Esophagus squamous epithelium (tissue), 4 donors: ENCODE measurements at regions not wholly inside any gene's neighbourhood (a gene's known extent, or its start where the extent isn't known, plus 50 kb on each side); places are given as distances from the start of the nearest gene placed in this dataset.

Source experiments
- CTCF ChIP-seq, 6 experiments: fragments of 450-650 bp in 4 of 6; fragments of 200-600 bp in 2 of 6; sonication (generic) in 2 of 6; IDR thresholded peaks; one replicate each; pipeline ENCODE4 v1.5.1; 2016 to 2019; ENCODE audit warnings: antibody characterized with exemption in 6 of 6, mild to moderate bottlenecking in 4 of 6, moderate library complexity in 4 of 6
- POLR2A ChIP-seq, 4 donors: fragments of 450-650 bp; IDR thresholded peaks; one replicate each; pipeline ENCODE4 v1.6.1; 2017; ENCODE audit warnings: antibody characterized with exemption in 4 of 4, mild to moderate bottlenecking in 4 of 4, moderate library complexity in 3 of 4

- TF ChIP-seq CTCF (IDR thresholded peaks at IDR 0.05) (no peak), POLR2A (IDR thresholded peaks at IDR 0.05) (no peak)
Observed at GRCh38 chr12:86698641-86698980, 442.4 kb upstream of the MGAT4C start.
